Gastrocnemius medialis (tissue), 4 donors: ENCODE measurements at regions not wholly inside any gene's neighbourhood (a gene's known extent, or its start where the extent isn't known, plus 50 kb on each side); places are given as distances from the start of the nearest gene placed in this dataset.

Experiments used
- POLR2A ChIP-seq, 2 donors: fragments of 450-650 bp; IDR thresholded peaks; one replicate each; pipeline ENCODE4 v1.6.1; 2017; ENCODE audit warnings: antibody characterized with exemption in 2 of 2, mild to moderate bottlenecking in 2 of 2, moderate library complexity in 2 of 2
- TF ChIP-seq, protein P1 (sequence below), 5 experiments: fragments of 450-650 bp in 3 of 5; fragments of 200-600 bp in 2 of 5; sonication (generic) in 2 of 5; IDR thresholded peaks in 4 of 5; conservative IDR thresholded peaks in 1 of 5; 1 replicate in 4 of 5; 2 replicates in 1 of 5; pipeline ENCODE4 v1.5.1; 2016 to 2019; ENCODE audit warnings: antibody characterized with exemption in 5 of 5, mild to moderate bottlenecking in 3 of 5, moderate library complexity in 3 of 5

DNA sequence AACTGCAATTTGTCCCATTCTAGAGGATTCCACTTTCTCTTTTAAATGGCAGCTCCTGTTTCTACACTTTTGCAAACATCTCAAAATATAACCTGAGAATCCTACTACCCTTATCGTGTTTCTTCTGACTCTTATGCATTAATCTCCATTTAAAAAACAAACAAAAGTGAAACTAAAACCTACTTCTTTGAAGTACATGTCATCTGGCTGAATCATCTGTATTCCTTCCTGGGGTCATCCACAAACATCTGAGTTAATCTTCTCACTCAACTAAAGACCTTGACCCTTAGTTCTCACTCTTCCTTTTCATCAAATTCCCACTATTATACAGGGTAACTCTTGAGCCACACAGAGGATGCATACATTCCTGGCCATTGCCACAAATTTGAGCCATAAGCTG, 584.8 kb downstream of the PPARGC1A start:
- TF ChIP-seq, protein P1, sequence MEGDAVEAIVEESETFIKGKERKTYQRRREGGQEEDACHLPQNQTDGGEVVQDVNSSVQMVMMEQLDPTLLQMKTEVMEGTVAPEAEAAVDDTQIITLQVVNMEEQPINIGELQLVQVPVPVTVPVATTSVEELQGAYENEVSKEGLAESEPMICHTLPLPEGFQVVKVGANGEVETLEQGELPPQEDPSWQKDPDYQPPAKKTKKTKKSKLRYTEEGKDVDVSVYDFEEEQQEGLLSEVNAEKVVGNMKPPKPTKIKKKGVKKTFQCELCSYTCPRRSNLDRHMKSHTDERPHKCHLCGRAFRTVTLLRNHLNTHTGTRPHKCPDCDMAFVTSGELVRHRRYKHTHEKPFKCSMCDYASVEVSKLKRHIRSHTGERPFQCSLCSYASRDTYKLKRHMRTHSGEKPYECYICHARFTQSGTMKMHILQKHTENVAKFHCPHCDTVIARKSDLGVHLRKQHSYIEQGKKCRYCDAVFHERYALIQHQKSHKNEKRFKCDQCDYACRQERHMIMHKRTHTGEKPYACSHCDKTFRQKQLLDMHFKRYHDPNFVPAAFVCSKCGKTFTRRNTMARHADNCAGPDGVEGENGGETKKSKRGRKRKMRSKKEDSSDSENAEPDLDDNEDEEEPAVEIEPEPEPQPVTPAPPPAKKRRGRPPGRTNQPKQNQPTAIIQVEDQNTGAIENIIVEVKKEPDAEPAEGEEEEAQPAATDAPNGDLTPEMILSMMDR (IDR thresholded peaks at IDR 0.05 in 4 of 5, conservative IDR thresholded peaks at IDR 0.05 in 1 of 5) = no peak
- TF ChIP-seq POLR2A (IDR thresholded peaks at IDR 0.05) = no peak
